ENCODE measurements at regions not wholly inside any gene's neighbourhood (a gene's known extent, or its start where the extent isn't known, plus 50 kb on each side); places are given as distances from the start of the nearest gene placed in this dataset.
"Not testable (repeated sequence)": the region's sequence is repeated elsewhere in the genome, so short reads cannot be mapped to it uniquely, and the experiment has no call there.

DNA sequence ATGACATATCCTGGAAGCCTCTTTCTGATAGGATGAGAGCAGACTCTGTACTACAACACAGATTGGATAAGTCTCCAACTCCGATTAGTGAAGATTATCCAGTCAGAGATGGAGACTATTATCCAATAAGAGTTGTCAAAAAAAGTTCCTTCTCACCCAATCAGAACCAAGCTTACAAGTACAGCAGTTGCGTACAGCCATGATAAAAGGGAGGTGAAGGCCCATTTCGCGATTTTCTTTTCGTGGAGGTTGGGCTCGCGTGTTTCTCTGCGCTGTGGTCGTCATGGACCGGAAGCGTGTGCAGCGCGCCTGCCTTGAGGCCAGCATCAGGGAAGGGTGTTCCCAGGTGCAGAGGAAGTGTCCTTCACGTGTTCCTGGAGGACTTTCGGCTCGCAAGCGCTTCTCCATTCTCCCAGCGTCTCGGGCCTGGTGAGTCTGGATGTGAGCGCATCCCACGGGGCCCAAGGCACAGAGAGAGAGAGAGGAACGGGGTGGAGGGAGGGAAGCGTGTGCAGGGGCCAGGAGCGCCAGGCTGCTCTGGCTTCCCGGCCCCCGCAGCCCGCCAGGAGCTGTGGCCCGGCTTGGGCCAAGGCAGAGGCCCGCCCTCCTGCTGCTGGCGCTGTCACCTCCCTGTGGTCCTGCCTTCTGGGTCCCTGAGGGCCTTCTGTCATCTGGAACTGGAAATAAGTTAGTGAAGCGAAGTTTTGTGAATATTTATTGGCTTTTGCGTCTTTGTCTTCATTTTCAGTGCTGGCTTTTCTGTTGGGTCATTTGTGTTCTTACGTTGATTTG lies 53.9 kb downstream of the CDRT15L2 start:
- H3K27ac Mint-ChIP-seq (ENCODE audit: unreplicated experiment); H3K4me1 Mint-ChIP-seq; DNase-seq (ENCODE audit: low read depth, low spot score); H3K9me3 Mint-ChIP-seq; H3K27me3 Mint-ChIP-seq (ENCODE audit: low read depth); H3K4me3 Mint-ChIP-seq; H3K36me3 Mint-ChIP-seq (ENCODE audit: low read depth): not testable (repeated sequence)

DNA sequence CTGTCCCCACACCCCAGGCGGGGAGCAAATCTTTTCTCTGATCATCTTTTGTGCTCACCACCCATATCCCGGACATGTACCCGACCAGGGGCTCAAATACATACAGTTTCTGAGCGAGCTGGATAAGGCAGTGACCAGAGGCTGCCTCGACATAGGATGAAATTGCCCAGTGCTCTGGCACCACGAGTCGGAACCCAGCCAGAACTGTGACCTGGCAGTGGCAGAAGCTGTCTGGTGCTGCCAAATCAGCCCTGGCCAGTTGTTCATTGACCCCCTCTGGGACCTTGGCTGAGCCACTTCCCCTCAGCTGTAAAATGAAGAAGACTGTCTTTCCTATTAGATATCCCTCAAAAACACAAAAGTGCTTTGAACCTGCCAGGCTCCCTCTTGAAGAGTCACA lies 60.6 kb downstream of the CDRT15L2 start:
- H3K36me3 Mint-ChIP-seq (ENCODE audit: low read depth); H3K27ac Mint-ChIP-seq (ENCODE audit: unreplicated experiment); H3K27me3 Mint-ChIP-seq (ENCODE audit: low read depth); H3K4me1 Mint-ChIP-seq; DNase-seq (ENCODE audit: low read depth, low spot score); H3K4me3 Mint-ChIP-seq; H3K9me3 Mint-ChIP-seq: not testable (repeated sequence)

DNA sequence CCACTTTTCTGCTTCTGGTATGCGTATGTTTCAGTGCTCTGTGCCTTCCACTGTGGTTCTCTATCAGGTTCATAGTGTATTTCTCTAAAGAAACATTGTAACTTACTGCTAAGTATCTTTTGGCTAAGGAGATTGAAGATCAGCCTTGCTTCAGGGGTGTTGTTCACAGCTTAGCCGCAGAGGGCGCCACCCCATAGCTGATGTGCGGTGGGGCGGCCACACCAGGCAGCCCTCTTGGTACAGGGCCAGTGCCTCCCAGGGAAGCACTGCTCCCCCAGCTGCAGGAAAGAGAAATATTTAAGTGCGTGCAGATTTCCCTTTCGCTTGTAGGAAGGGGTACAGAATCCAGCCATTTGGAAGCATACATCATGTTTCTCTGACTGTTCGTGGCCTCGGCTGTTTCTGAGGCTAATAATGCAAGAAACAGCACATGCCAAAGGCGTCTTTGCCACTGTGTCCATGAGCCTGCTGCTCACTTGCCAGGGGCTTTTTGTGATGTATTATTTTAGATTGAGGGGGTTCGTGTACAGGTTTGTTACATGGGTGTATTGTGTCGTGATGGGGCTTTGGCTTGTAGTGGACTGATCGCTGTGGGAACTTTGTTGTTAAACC lies 67.2 kb downstream of the CDRT15L2 start:
- H3K9me3 Mint-ChIP-seq; H3K27ac Mint-ChIP-seq (ENCODE audit: unreplicated experiment); H3K4me3 Mint-ChIP-seq; H3K36me3 Mint-ChIP-seq (ENCODE audit: low read depth); H3K4me1 Mint-ChIP-seq; H3K27me3 Mint-ChIP-seq (ENCODE audit: low read depth): not testable (repeated sequence)
- TF ChIP-seq, protein P1, sequence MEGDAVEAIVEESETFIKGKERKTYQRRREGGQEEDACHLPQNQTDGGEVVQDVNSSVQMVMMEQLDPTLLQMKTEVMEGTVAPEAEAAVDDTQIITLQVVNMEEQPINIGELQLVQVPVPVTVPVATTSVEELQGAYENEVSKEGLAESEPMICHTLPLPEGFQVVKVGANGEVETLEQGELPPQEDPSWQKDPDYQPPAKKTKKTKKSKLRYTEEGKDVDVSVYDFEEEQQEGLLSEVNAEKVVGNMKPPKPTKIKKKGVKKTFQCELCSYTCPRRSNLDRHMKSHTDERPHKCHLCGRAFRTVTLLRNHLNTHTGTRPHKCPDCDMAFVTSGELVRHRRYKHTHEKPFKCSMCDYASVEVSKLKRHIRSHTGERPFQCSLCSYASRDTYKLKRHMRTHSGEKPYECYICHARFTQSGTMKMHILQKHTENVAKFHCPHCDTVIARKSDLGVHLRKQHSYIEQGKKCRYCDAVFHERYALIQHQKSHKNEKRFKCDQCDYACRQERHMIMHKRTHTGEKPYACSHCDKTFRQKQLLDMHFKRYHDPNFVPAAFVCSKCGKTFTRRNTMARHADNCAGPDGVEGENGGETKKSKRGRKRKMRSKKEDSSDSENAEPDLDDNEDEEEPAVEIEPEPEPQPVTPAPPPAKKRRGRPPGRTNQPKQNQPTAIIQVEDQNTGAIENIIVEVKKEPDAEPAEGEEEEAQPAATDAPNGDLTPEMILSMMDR (conservative IDR thresholded peaks at IDR 0.05) = peak; percentile 63
- peak; percentile 54 for DNase-seq (ENCODE audit: low read depth, low spot score)

DNA sequence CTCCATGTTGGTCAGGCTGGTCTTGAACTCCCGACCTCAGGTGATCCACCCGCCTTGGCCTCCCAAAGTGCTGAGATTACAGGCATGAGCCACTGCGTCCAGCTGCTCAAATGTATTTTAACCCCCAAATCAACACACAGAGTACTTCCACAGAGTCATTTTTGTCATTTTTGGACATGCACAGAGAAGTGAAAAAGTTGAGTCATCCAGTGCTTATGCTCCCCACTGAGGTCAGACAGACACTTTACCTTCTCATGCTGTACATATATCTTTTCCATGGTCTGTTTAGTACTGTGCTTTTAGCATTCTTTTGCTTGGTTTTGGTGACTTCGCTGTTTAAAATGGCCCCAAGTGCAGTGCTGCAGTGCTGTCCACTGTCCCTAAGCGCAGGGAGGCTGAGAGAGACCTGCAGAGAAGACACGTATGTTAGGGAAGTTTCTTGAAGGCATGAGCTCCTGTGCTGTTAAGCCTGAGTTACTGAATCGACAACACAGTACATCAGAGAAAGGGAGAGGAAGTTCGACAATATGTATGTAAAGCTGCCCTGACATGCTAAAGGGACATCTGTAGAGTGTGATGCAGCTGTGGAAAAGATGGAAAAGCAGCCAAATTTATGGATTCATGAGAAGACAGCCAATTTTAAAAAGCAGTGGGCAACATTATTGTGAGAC lies 69.7 kb downstream of the CDRT15L2 start:
- not testable (repeated sequence) for DNase-seq (ENCODE audit: low read depth, low spot score); H3K4me3 Mint-ChIP-seq; H3K36me3 Mint-ChIP-seq (ENCODE audit: low read depth); H3K4me1 Mint-ChIP-seq; H3K27me3 Mint-ChIP-seq (ENCODE audit: low read depth); H3K9me3 Mint-ChIP-seq; H3K27ac Mint-ChIP-seq (ENCODE audit: unreplicated experiment)

DNA sequence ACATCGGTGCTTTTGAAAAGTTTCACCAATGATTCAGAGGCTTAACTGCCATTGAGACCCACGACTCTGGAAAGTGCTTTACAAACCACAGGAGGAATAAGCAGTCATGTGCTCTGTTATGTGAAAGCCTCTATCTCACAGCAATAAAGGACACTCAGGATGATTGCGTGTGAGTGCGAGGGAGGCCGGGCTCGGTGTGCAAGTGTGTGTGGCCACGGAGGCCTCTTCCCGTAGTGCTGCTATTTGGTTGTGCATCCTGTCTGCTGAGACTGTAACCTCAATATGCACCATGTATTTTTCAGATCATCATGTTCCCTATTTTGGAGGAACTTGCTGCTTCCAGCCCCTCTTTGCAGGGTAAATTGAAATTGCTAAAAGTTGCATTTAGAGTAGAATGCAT lies 71.5 kb downstream of the CDRT15L2 start:
- H3K27me3 Mint-ChIP-seq (ENCODE audit: low read depth); H3K4me3 Mint-ChIP-seq; H3K36me3 Mint-ChIP-seq (ENCODE audit: low read depth); DNase-seq (ENCODE audit: low read depth, low spot score); H3K9me3 Mint-ChIP-seq; H3K4me1 Mint-ChIP-seq; H3K27ac Mint-ChIP-seq (ENCODE audit: unreplicated experiment): not testable (repeated sequence)

DNA sequence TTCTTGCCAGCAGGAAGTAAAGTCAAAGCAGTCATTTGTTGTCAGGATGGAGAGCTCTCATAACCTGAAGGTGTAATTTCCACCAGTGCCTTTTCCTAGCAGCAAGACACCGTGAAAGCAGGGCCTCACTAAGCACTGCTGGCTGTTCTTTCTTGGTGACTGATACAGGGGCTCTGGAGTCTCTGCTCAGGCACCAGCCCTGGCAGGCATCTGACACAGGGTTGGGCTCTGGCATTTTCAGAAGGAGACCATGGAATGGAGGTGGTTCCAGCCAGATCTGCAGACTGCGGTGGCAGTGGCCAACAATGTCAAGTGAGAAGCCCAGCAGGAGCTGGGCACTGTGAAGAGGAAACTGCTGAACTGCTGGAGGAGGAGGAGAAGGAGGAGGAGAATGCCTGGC lies 72.2 kb downstream of the CDRT15L2 start:
- H3K4me1 Mint-ChIP-seq; H3K9me3 Mint-ChIP-seq; DNase-seq (ENCODE audit: low read depth, low spot score); H3K36me3 Mint-ChIP-seq (ENCODE audit: low read depth); H3K27me3 Mint-ChIP-seq (ENCODE audit: low read depth); H3K4me3 Mint-ChIP-seq; H3K27ac Mint-ChIP-seq (ENCODE audit: unreplicated experiment): not testable (repeated sequence)

DNA sequence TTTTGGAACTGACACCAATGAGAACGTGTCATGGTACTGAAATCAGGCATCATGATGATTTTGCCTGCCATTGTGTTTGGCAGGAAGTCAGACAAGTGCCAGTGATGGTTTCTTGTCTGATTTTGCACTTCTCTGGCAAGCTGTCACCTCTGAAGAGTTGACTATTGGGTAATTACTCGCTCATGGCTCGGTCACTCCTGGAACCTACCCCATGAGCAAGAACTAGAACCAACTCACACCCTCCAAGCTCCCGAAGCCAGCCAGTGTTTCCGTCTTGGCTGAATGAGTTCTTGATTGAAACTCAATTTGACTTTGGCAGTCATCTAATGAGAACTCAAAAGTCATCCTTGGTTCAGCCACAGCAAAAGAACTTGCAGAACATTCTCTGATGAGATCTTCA lies 73.9 kb downstream of the CDRT15L2 start:
- not testable (repeated sequence) for DNase-seq (ENCODE audit: low read depth, low spot score); H3K4me3 Mint-ChIP-seq; H3K27me3 Mint-ChIP-seq (ENCODE audit: low read depth); H3K36me3 Mint-ChIP-seq (ENCODE audit: low read depth); H3K9me3 Mint-ChIP-seq; H3K27ac Mint-ChIP-seq (ENCODE audit: unreplicated experiment); H3K4me1 Mint-ChIP-seq

DNA sequence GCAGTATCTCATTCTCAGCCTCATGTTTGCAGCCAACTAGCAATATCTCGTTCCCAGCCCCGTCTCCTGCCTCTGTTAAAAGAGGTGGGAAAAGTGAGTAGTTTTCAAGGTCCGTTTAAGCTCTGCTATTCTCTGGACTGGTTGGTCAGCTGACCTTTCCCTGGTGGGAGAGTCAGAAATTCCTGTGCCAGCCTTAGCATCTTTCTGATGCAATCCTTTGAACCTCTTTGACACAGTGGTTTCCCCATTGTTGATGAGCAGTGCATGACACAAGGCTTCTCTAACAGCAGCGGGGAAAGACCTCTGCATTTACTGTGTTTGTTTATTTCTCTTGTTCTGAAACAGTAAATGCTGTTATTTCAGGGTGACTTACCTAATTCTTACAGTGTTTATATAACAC lies 74.6 kb downstream of the CDRT15L2 start:
- H3K27ac Mint-ChIP-seq (ENCODE audit: unreplicated experiment); H3K36me3 Mint-ChIP-seq (ENCODE audit: low read depth); DNase-seq (ENCODE audit: low read depth, low spot score): not testable (repeated sequence)

DNA sequence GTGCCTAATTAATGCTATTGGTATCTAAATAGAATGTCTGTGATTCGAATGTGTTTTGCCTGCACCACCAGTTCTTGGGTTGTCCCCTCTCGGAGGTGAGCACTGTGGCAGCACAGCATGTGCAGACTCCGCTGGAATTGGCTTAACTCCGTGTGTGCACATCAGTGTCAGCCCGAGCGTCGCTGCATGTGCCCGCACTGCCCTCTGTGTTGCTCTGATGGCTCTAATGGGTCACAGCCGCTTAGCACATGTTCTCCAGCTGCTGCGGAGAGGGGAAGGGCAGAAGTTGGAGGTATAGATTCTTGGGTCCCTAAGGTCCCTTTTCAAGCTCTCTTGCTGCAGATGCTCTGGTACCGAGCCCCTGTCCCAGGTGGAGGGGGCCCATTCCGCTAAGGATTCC lies 75.1 kb downstream of the CDRT15L2 start:
- H3K36me3 Mint-ChIP-seq (ENCODE audit: low read depth); H3K4me3 Mint-ChIP-seq: not testable (repeated sequence)

More for the DNA sequence above, 74.6 kb downstream of the CDRT15L2 start:
- H3K9me3 Mint-ChIP-seq; H3K4me1 Mint-ChIP-seq; H3K27me3 Mint-ChIP-seq (ENCODE audit: low read depth); H3K4me3 Mint-ChIP-seq: not testable (repeated sequence)

DNA sequence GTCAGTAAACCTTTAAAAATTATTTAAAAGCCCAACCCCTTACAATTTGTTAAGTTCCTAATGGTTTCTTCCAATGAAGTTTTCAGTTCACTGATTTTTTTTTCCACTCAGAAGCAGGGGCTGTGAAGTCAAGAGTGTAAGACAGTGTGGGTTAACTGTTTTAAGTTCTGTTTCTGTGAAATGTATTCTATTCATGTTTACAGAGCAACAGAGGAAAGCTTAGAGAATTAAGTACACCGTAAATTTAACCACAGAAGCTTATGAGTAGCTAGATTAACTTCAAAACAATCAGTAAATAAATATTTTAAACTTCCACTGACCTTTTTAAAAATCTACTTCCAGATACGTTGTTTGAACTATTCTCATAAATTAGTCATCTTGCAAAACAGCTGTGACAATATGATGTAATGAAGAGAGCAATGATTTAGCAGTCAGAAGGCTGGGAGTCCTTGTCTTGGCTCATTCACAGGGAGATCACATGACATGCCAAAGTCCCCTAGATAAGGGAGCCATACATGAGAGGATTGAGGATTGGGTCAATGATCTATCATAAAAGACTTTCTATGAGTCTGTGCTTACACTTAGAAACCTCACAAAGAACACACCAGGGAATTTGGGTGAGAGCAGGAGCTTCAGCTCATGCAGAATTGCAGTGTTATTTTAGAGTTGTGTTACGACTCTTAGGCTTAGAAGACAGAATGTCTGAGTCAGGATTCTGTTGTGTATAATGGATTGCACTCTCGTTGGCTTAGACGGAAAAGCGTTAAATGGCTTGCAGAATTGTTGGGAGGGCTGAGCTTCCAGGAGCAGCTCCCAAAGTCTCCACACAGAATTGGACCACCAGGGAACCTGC lies 85.8 kb downstream of the CDRT15L2 start:
- H3K27ac Mint-ChIP-seq (ENCODE audit: unreplicated experiment) = not testable (repeated sequence)

More for the DNA sequence above, 75.1 kb downstream of the CDRT15L2 start:
- not testable (repeated sequence) for H3K27me3 Mint-ChIP-seq (ENCODE audit: low read depth); H3K4me1 Mint-ChIP-seq; H3K9me3 Mint-ChIP-seq; DNase-seq (ENCODE audit: low read depth, low spot score); H3K27ac Mint-ChIP-seq (ENCODE audit: unreplicated experiment)

DNA sequence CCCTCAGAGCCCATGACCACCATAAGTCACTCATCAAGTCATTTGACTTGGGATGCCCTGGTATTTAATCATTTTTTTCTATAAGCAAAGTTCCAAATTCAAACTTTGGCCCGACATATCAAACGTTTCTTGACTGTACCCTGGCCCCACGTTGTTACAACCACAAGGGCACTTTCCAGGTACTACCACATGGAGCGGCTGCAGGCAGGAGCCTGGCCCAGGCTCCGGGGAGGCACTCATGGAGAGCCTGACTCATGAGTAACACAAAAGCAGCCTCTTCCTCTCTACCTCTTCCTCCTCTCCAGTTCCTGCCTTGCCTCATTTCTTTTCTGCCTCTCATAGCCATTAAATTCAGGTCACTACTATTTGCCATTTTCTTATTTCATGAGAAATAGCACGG lies 87.2 kb downstream of the CDRT15L2 start:
- not testable (repeated sequence) for H3K4me1 Mint-ChIP-seq; H3K4me3 Mint-ChIP-seq; H3K36me3 Mint-ChIP-seq (ENCODE audit: low read depth); H3K27me3 Mint-ChIP-seq (ENCODE audit: low read depth); H3K9me3 Mint-ChIP-seq; DNase-seq (ENCODE audit: low read depth, low spot score); H3K27ac Mint-ChIP-seq (ENCODE audit: unreplicated experiment)

More for the DNA sequence above, 85.8 kb downstream of the CDRT15L2 start:
- H3K4me1 Mint-ChIP-seq; H3K9me3 Mint-ChIP-seq; DNase-seq (ENCODE audit: low read depth, low spot score); H3K4me3 Mint-ChIP-seq; H3K36me3 Mint-ChIP-seq (ENCODE audit: low read depth); H3K27me3 Mint-ChIP-seq (ENCODE audit: low read depth): not testable (repeated sequence)

DNA sequence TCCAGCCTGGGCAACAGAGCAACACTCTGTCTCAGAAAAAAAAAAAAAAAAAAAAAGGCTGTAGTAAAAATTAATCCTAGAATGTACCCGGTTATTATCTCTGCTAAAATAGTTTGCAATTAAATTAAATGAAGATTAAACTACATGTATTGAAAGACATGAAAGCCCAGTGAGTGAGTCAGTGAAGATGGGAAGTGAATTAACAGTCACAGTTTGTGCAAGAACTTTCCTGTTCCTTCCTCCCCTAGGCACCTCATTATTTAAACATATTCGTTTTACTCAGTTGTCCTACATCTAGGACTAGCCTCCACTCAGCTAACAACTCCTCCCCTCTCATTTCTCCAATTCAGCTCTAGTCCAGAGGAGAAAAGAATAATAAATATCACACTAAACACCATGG lies 88.2 kb downstream of the CDRT15L2 start:
- not testable (repeated sequence) for H3K4me1 Mint-ChIP-seq; H3K36me3 Mint-ChIP-seq (ENCODE audit: low read depth); DNase-seq (ENCODE audit: low read depth, low spot score); H3K27ac Mint-ChIP-seq (ENCODE audit: unreplicated experiment); H3K4me3 Mint-ChIP-seq; H3K9me3 Mint-ChIP-seq; H3K27me3 Mint-ChIP-seq (ENCODE audit: low read depth)
